Bronchial epithelial cell (primary cell): ENCODE measurements at regions not wholly inside any gene's neighbourhood (a gene's known extent, or its start where the extent isn't known, plus 50 kb on each side); places are given as distances from the start of the nearest gene placed in this dataset.

Source experiments
- DNase-seq: peaks from one replicate; pipeline ENCODE4 v3.0.0-alpha.2; 2010; ENCODE audit warnings: low read depth
- FAIRE-seq: peaks from 2 replicates; lab custom pipeline; 2011; peaks lifted over from hg19 to GRCh38; lab: Jason Lieb, UNC
- H3K27me3 ChIP-seq: 2 replicates; pipeline ENCODE4 v1.5.1; 2011; ENCODE audit warnings: low read length; ENCODE audit not compliant: control insufficient read depth, insufficient read depth
- H3K36me3 ChIP-seq: 2 replicates; pipeline ENCODE4 v1.5.1; 2011; ENCODE audit warnings: low read length; ENCODE audit not compliant: control insufficient read depth, insufficient read depth
- H3K4me3 ChIP-seq: 2 replicates; pipeline ENCODE4 v1.5.1; 2011; ENCODE audit warnings: mild to moderate bottlenecking, low read depth, low read length, control low read depth
- TF ChIP-seq, protein P1 (sequence below): IDR thresholded peaks from 2 replicates; pipeline ENCODE4 v1.5.1; 2011; ENCODE audit warnings: mild to moderate bottlenecking, moderate library complexity, low read length, control low read depth, inconsistent platforms; ENCODE audit not compliant: insufficient read depth, severe bottlenecking

DNA sequence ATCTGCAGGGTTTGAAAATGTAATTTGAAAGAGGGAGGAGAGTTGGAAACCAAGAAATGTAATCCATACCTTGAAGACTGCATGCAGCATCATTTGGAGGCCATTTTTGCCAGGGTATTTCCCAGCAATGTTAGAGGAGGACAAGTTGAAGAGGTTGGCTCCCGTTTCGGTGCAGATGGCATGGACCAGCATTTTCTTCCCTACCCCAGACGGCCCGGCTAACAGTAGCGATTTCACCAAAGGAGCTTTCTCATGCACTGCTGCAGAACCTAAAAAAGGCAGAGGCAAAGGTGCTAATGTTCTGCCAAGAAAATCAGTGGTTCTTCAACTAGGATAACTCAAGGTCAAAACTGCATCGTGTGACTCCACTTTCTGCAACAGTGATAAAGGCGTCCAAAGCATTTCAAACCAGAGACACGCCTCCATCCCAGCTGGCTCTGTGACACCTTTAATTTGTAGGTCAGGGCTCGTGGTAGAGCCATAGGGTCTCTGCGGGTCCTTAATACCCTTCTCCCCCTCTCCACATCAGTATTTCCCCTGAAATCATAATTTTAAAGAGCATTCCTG lies 99.6 kb upstream of the ASB18 start:
- DNase-seq (no peak), FAIRE-seq (no peak)
- no peak overlapping the region for H3K4me3 ChIP-seq
- H3K36me3 ChIP-seq, result peaks cover 1% of the 10 kb centered on the region
- TF ChIP-seq, protein P1, sequence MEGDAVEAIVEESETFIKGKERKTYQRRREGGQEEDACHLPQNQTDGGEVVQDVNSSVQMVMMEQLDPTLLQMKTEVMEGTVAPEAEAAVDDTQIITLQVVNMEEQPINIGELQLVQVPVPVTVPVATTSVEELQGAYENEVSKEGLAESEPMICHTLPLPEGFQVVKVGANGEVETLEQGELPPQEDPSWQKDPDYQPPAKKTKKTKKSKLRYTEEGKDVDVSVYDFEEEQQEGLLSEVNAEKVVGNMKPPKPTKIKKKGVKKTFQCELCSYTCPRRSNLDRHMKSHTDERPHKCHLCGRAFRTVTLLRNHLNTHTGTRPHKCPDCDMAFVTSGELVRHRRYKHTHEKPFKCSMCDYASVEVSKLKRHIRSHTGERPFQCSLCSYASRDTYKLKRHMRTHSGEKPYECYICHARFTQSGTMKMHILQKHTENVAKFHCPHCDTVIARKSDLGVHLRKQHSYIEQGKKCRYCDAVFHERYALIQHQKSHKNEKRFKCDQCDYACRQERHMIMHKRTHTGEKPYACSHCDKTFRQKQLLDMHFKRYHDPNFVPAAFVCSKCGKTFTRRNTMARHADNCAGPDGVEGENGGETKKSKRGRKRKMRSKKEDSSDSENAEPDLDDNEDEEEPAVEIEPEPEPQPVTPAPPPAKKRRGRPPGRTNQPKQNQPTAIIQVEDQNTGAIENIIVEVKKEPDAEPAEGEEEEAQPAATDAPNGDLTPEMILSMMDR, result no peak
- H3K27me3 ChIP-seq, result no peaks in the 10 kb centered on the region

DNA sequence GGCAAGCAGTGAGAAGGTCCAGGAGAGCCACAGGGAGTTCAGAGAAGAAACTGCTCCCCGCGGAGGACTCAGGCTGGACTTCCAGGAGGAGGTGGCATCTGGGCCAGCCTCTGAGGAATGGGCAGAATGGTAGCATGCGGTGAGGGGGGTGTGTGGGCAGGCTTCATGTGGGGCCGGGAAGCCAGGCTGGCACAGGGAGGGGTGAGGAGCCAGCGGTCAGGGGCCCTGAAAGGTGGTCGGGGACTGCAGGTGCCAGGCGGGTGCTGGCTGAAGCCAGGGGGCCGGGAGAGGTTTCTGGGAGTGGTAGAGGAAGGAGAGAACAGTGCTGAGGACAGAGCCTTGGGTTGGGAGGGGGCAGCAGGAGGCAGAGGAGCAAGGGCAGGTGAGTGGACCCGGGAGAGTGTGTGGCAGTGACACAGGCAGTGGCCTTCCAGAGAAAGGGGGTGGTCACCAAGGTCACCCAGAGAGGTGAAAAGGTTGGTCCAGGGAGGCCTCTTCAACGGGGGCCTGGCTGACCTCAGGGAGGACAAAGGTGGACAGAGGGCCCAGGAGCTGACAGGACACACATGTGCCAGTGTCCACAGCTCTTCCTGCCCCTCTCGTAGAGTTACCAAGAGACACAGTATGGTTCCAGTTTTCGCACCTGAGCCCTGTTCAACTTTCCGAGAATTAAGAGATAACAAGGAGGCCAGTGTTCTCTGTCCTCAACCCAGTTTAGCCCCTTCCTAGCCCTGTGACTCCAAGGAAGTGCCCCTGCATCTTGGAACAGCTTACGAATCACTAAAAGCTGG lies 101.2 kb upstream of the ASB18 start:
- no peak for FAIRE-seq
- no peaks in the 10 kb centered on the region for H3K27me3 ChIP-seq
- peaks cover 1% of the 10 kb centered on the region for H3K36me3 ChIP-seq
- TF ChIP-seq, protein P1, result no peak
- H3K4me3 ChIP-seq, result no peak overlapping the region
- DNase-seq, result no peak

DNA sequence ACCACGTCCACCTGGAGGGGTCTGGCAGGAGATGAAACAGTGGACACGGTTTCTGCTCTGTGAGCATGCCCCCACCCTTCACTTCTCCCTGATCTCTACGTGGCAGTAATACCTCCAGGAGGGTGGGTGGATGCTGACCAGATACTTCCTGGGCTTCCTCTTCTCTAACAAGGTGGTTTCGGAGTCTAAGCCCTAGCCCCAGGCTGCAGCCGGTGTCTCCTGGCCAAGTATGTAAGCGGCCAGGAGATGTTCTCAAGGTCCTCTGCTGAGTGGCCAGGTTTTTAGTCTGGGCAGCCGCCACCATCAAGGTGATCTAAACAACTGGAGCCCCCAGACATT lies 101.8 kb upstream of the ASB18 start:
- H3K36me3 ChIP-seq, result peaks cover 1% of the 10 kb centered on the region
- FAIRE-seq, result no peak
- no peak for DNase-seq
- TF ChIP-seq, protein P1, result no peak
- no peaks in the 10 kb centered on the region for H3K27me3 ChIP-seq
- H3K4me3 ChIP-seq, result no peak overlapping the region

DNA sequence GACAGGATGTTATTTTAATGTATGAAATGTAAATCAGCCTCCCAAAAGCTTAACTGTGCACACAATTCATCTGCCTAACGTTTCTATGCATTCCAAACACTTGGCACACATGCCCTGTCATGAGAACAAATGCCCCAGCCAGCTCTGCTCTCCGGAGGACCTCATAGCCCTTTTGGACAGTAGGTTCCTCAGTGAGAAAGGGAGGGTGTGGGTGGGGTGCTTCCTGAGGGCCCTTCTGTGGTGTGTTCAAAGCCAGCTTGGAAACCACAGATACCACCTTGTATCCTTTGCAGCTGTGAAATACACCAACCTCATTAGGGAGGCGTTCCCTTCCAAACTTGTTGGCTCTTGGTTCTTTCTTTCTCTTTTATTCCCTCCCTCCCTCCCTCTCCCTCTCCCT lies 102.2 kb upstream of the ASB18 start:
- Histone ChIP-seq H3K36me3 (peaks cover 1% of the 10 kb centered on the region), H3K27me3 (no peaks in the 10 kb centered on the region), H3K4me3 (no peak overlapping the region)
- FAIRE-seq, result no peak
- no peak for DNase-seq
- TF ChIP-seq, protein P1, result no peak

DNA sequence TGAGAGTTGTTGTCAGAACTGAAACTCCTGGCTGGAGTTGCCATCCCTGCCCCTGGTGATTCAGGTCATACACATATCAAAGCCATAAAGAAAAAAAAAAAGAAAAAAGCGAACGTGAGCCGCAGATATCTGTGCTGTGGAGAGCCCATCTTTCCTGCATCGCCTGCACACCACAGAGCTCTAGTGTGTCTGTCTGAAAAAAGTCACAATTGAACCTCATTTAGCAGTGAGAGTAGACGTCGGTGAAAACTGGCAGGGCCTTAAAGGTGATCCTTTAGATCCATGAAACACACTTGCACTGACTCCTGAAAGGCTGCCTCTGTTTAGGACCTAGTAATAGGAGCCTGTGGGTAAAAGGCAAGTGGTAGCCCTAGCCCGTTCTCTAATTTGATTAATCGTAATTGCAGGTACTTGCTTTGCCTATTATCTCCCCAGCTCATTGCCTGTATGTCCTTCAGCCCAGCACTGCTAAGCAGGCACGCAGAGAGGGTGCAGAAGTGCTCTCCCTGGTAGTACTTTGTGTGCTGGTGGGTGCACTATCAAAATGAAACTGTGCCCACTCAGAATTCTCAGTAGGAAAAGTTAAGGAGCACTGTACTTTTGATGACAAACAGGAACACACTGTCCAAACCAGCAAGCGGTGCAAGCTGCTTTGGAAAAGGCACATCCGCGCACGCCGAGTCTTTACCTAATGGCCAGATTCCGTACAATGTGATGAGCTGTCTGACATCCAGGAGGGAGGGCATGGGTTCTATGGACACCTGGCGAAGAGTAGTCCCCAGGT lies 103.5 kb upstream of the ASB18 start:
- no peak overlapping the region for H3K4me3 ChIP-seq
- TF ChIP-seq, protein P1, result no peak
- H3K36me3 ChIP-seq, result peaks cover 1% of the 10 kb centered on the region
- DNase-seq, result no peak
- FAIRE-seq, result no peak
- no peaks in the 10 kb centered on the region for H3K27me3 ChIP-seq
